Mesenchymal stem cell (in vitro differentiated cells and primary cell): ENCODE measurements at regions not wholly inside any gene's neighbourhood (a gene's known extent, or its start where the extent isn't known, plus 50 kb on each side); places are given as distances from the start of the nearest gene placed in this dataset.

Experiments used
- DNase-seq: peaks from one replicate; pipeline ENCODE4 v3.0.0-alpha.2; 2013
- H2AFZ ChIP-seq: one replicate; pipeline ENCODE4 v1.6.1; 2013; ENCODE audit warnings: low read depth, mild to moderate bottlenecking, control low read depth, inconsistent platforms, low read length, moderate library complexity
- H2AK5ac ChIP-seq: 2 replicates; pipeline ENCODE4 v1.6.1; 2013; ENCODE audit warnings: low read length, moderate library complexity, mild to moderate bottlenecking, inconsistent platforms; ENCODE audit not compliant: severe bottlenecking
- H2BK120ac ChIP-seq: one replicate; pipeline ENCODE4 v1.6.1; 2013; ENCODE audit warnings: low read depth, mild to moderate bottlenecking, inconsistent platforms, low read length, moderate library complexity
- H2BK12ac ChIP-seq, 2 experiments: one replicate each; pipeline ENCODE4 v1.6.1; 2013; ENCODE audit warnings: inconsistent platforms in 2 of 2, low read length in 2 of 2, mild to moderate bottlenecking in 2 of 2, moderate library complexity in 2 of 2, control low read depth in 1 of 2
- H2BK15ac ChIP-seq: one replicate; pipeline ENCODE4 v1.6.1; 2013; ENCODE audit warnings: mild to moderate bottlenecking, low read depth, inconsistent platforms; ENCODE audit not compliant: poor library complexity, severe bottlenecking
- H2BK5ac ChIP-seq: 2 replicates; pipeline ENCODE4 v1.6.1; 2013; ENCODE audit warnings: low read depth, mild to moderate bottlenecking, low read length, control low read depth, inconsistent platforms; ENCODE audit not compliant: poor library complexity, severe bottlenecking
- H3K14ac ChIP-seq, 2 experiments: one replicate each; pipeline ENCODE4 v1.6.1; 2013; ENCODE audit warnings: inconsistent platforms in 2 of 2, low read length in 2 of 2, control low read depth in 1 of 2, mild to moderate bottlenecking in 1 of 2, moderate library complexity in 1 of 2
- H3K18ac ChIP-seq, 2 experiments: one replicate each; pipeline ENCODE4 v1.6.1; 2013; ENCODE audit warnings: inconsistent platforms in 2 of 2, low read length in 2 of 2, control low read depth in 1 of 2, low read depth in 1 of 2, mild to moderate bottlenecking in 1 of 2
- H3K23ac ChIP-seq, 2 experiments: one replicate each; pipeline ENCODE4 v1.6.1; 2013; ENCODE audit warnings: inconsistent platforms in 2 of 2, low read length in 2 of 2, mild to moderate bottlenecking in 2 of 2, moderate library complexity in 2 of 2, control low read depth in 1 of 2
- H3K27ac ChIP-seq: 2 replicates; pipeline ENCODE4 v1.5.1; 2013; ENCODE audit warnings: mild to moderate bottlenecking, moderate library complexity, low read length, control low read depth, inconsistent platforms; ENCODE audit not compliant: poor library complexity, severe bottlenecking
- H3K27me3 ChIP-seq, 2 experiments: 2 replicates each; pipeline versions ENCODE4 v1.6.1 to v1.7.0; 2013; ENCODE audit warnings: low read length in 2 of 2, mild to moderate bottlenecking in 2 of 2, moderate library complexity in 2 of 2, control low read depth in 1 of 2, inconsistent platforms in 1 of 2; ENCODE audit not compliant: control insufficient read depth in 1 of 2, insufficient read depth in 1 of 2
- H3K36me3 ChIP-seq, 2 experiments: 2 replicates each; pipeline versions ENCODE4 v1.6.1 to v1.7.0; 2013; ENCODE audit warnings: low read length in 2 of 2, control low read depth in 1 of 2, inconsistent platforms in 1 of 2, low read depth in 1 of 2, mild to moderate bottlenecking in 1 of 2; ENCODE audit not compliant: insufficient read depth in 2 of 2, control insufficient read depth in 1 of 2
- H3K4ac ChIP-seq, 2 experiments: one replicate each; pipeline ENCODE4 v1.6.1; 2013; ENCODE audit warnings: inconsistent platforms in 2 of 2, low read length in 2 of 2, mild to moderate bottlenecking in 2 of 2, moderate library complexity in 2 of 2, control low read depth in 1 of 2, low read depth in 1 of 2
- H3K4me1 ChIP-seq: 2 replicates; pipeline ENCODE4 v1.6.1; 2013; ENCODE audit warnings: low read depth, low read length, control low read depth; ENCODE audit not compliant: control insufficient read depth, insufficient read depth
- H3K4me2 ChIP-seq: 2 replicates; pipeline ENCODE4 v1.6.1; 2013; ENCODE audit warnings: low read length, mild to moderate bottlenecking, inconsistent platforms; ENCODE audit not compliant: poor library complexity, severe bottlenecking
- H3K4me3 ChIP-seq, 2 experiments: 2 replicates each; pipeline versions ENCODE4 v1.5.1 to v1.7.0; 2013; ENCODE audit warnings: low read length in 2 of 2, mild to moderate bottlenecking in 2 of 2, control low read depth in 1 of 2, low read depth in 1 of 2; ENCODE audit not compliant: insufficient read depth in 1 of 2
- H3K79me1 ChIP-seq: replicated peaks from 2 replicates; pipeline ENCODE4 v1.6.1; 2013; ENCODE audit warnings: mild to moderate bottlenecking, control low read depth, low read length, inconsistent platforms; ENCODE audit not compliant: poor library complexity, severe bottlenecking
- H3K9ac ChIP-seq: 2 replicates; pipeline ENCODE4 v1.7.0; 2013; ENCODE audit warnings: mild to moderate bottlenecking, low read length, moderate library complexity
- H3K9me3 ChIP-seq: 2 replicates; pipeline ENCODE4 v1.7.0; 2013; ENCODE audit warnings: mild to moderate bottlenecking, low read length; ENCODE audit not compliant: control insufficient read depth
- H4K8ac ChIP-seq: one replicate; pipeline ENCODE4 v1.6.1; 2013; ENCODE audit warnings: inconsistent platforms, mild to moderate bottlenecking, low read length, moderate library complexity
- H4K91ac ChIP-seq: one replicate; pipeline ENCODE4 v1.6.1; 2013; ENCODE audit warnings: mild to moderate bottlenecking, low read length, inconsistent platforms
- WGBS: methylation state at CpG from one replicate; pipeline ENCODE4 v1.1.7; 2013; ENCODE audit warnings: mixed read lengths; 5-methylcytosine and 5-hydroxymethylcytosine counted together

DNA sequence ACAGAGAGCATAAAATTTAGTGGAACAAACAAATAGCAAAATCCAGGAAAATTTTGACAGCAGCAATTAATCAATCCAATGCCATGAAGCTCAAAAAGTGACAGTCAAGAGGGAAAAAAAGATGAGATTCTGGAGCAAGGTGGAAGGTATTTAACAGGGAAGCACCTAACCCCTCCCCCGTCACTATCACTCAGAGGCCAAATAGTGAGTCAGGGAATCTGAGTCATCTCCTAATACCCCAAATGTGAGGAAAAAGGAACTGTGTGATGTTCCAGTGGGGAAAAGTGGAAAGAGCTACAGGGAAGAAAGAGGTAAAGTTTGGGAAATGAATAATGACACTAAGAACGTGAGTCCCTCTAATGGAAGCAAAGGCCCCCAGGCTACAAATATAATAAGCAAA is 113.2 kb upstream of the PHF14 start:
- no peak overlapping the region for H3K18ac ChIP-seq
- H3K4me1 ChIP-seq: no peaks in the 10 kb centered on the region
- H3K27ac ChIP-seq: no peak overlapping the region
- no peak overlapping the region for H3K4ac ChIP-seq
- H3K23ac ChIP-seq: no peak overlapping the region
- WGBS: no CpG with 5 or more reads among the region's 2 CpGs
- H3K14ac ChIP-seq: no peak overlapping the region
- H3K4me3 ChIP-seq: no peak overlapping the region
- H3K9ac ChIP-seq: no peak overlapping the region
- no peak overlapping the region for H2BK120ac ChIP-seq
- no peaks in the 10 kb centered on the region for H3K27me3 ChIP-seq
- no peak for DNase-seq
- H2AFZ ChIP-seq: no peak overlapping the region
- no peak overlapping the region for H2BK5ac ChIP-seq
- H3K36me3 ChIP-seq: no peaks in the 10 kb centered on the region
- no peak overlapping the region for H4K8ac ChIP-seq
- H2BK12ac ChIP-seq: no peak overlapping the region
- H3K79me1 ChIP-seq: no peaks in the 10 kb centered on the region
- H3K9me3 ChIP-seq: no peaks in the 10 kb centered on the region
- H2BK15ac ChIP-seq: no peak overlapping the region
- no peak overlapping the region for H2AK5ac ChIP-seq
- no peak overlapping the region for H3K4me2 ChIP-seq
- no peak overlapping the region for H4K91ac ChIP-seq

- 93% methylated on average over 6 of the region's 7 CpGs for WGBS
- H3K36me3 ChIP-seq: no peaks in the 10 kb centered on the region
- H2BK120ac ChIP-seq: no peak overlapping the region
- H3K4me1 ChIP-seq: no peaks in the 10 kb centered on the region
- H3K27ac ChIP-seq: no peak overlapping the region
- H3K27me3 ChIP-seq: no peaks in the 10 kb centered on the region
- no peak overlapping the region for H2BK12ac ChIP-seq
- no peak overlapping the region for H3K4me2 ChIP-seq
- H2BK15ac ChIP-seq: no peak overlapping the region
- H2AK5ac ChIP-seq: no peak overlapping the region
- no peak overlapping the region for H3K14ac ChIP-seq
- H3K9me3 ChIP-seq: no peaks in the 10 kb centered on the region
- DNase-seq: no peak
- H2AFZ ChIP-seq: no peak overlapping the region
- no peak overlapping the region for H2BK5ac ChIP-seq
- H3K4me3 ChIP-seq: no peak overlapping the region
- no peaks in the 10 kb centered on the region for H3K79me1 ChIP-seq
- no peak overlapping the region for H3K9ac ChIP-seq
- no peak overlapping the region for H4K8ac ChIP-seq
- H3K23ac ChIP-seq: no peak overlapping the region
- H3K4ac ChIP-seq: no peak overlapping the region
- H4K91ac ChIP-seq: no peak overlapping the region
- H3K18ac ChIP-seq: no peak overlapping the region
Observed at GRCh38 chr7:10863476-10863875, 110.2 kb upstream of the PHF14 start.

DNA sequence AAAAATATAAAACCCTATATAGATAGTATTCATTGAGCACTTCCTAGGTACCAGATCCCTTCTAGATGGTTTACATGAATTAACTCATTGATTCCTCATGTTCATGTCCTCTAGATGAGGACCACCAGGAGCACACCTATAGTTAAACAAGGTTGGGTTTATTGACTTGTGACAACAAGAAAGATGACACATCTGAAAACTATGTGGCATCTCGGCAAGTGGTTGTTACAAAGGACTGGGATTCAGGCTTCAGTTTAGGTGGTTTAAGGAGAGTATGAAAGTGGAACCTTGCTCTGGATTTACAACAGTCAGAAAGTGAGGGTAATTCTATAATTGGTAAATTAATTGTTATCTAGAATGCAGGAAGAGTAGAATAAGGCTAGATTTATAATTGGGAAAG is 99.0 kb upstream of the PHF14 start:
- no peak overlapping the region for H3K23ac ChIP-seq
- no peak overlapping the region for H4K91ac ChIP-seq
- H3K9me3 ChIP-seq: peaks cover 7% of the 10 kb centered on the region
- H3K79me1 ChIP-seq: no peaks in the 10 kb centered on the region
- H3K4me2 ChIP-seq: no peak overlapping the region
- H3K14ac ChIP-seq: no peak overlapping the region
- H2BK15ac ChIP-seq: no peak overlapping the region
- no peak overlapping the region for H2BK120ac ChIP-seq
- no peak overlapping the region for H3K18ac ChIP-seq
- H2AFZ ChIP-seq: no peak overlapping the region
- no peak overlapping the region for H3K9ac ChIP-seq
- H2BK5ac ChIP-seq: no peak overlapping the region
- 26% methylated on average over 1 of the region's 1 CpG for WGBS
- no peak overlapping the region for H3K27ac ChIP-seq
- no peaks in the 10 kb centered on the region for H3K36me3 ChIP-seq
- no peak overlapping the region for H2AK5ac ChIP-seq
- H3K4ac ChIP-seq: no peak overlapping the region
- H3K27me3 ChIP-seq: no peaks in the 10 kb centered on the region
- no peak for DNase-seq
- no peak overlapping the region for H2BK12ac ChIP-seq
- no peak overlapping the region for H4K8ac ChIP-seq
- H3K4me1 ChIP-seq: no peaks in the 10 kb centered on the region
- H3K4me3 ChIP-seq: no peak overlapping the region

GRCh38 chr7:10875080-10875479 is 98.6 kb upstream of the PHF14 start:
- H3K79me1 ChIP-seq: no peaks in the 10 kb centered on the region
- H3K18ac ChIP-seq: no peak overlapping the region
- DNase-seq: no peak
- no peak overlapping the region for H3K4me2 ChIP-seq
- no peak overlapping the region for H3K23ac ChIP-seq
- H4K91ac ChIP-seq: no peak overlapping the region
- no peak overlapping the region for H2AK5ac ChIP-seq
- H3K36me3 ChIP-seq: no peaks in the 10 kb centered on the region
- H2BK120ac ChIP-seq: no peak overlapping the region
- H3K4me1 ChIP-seq: no peaks in the 10 kb centered on the region
- H3K14ac ChIP-seq: no peak overlapping the region
- H3K27me3 ChIP-seq: no peaks in the 10 kb centered on the region
- no peak overlapping the region for H2BK12ac ChIP-seq
- H3K9me3 ChIP-seq: peaks cover 7% of the 10 kb centered on the region
- H2AFZ ChIP-seq: no peak overlapping the region
- H2BK5ac ChIP-seq: no peak overlapping the region
- H3K4me3 ChIP-seq: no peak overlapping the region
- H3K4ac ChIP-seq: no peak overlapping the region
- H2BK15ac ChIP-seq: no peak overlapping the region
- 89% methylated on average over 1 of the region's 2 CpGs for WGBS
- no peak overlapping the region for H4K8ac ChIP-seq
- H3K9ac ChIP-seq: no peak overlapping the region
- no peak overlapping the region for H3K27ac ChIP-seq
